H9 (cell line): ENCODE measurements at regions not wholly inside any gene's neighbourhood (a gene's known extent, or its start where the extent isn't known, plus 50 kb on each side); places are given as distances from the start of the nearest gene placed in this dataset.

Source experiments
- DNase-seq: peaks from one replicate; pipeline ENCODE4 v3.0.0-alpha.2; 2017
- H2AFZ ChIP-seq: one replicate; pipeline ENCODE4 v1.6.1; 2013; ENCODE audit warnings: mild to moderate bottlenecking, low read length, control low read depth, moderate library complexity
- H2AK5ac ChIP-seq: 2 replicates; pipeline ENCODE4 v1.6.1; 2013; ENCODE audit warnings: low read length, control low read depth, mixed read lengths; ENCODE audit not compliant: insufficient read length
- H2BK120ac ChIP-seq: one replicate; pipeline ENCODE4 v1.6.1; 2013; ENCODE audit warnings: low read depth, mild to moderate bottlenecking, low read length, control low read depth, inconsistent platforms; ENCODE audit not compliant: poor library complexity, severe bottlenecking
- H2BK12ac ChIP-seq: 2 replicates; pipeline ENCODE4 v1.6.1; 2013; ENCODE audit warnings: low read length, control low read depth, mixed read lengths, low read depth; ENCODE audit not compliant: insufficient read length
- H2BK15ac ChIP-seq: 2 replicates; pipeline ENCODE4 v1.6.1; 2013; ENCODE audit warnings: low read depth, low read length, control low read depth
- H2BK20ac ChIP-seq: one replicate; pipeline ENCODE4 v1.6.1; 2013; ENCODE audit warnings: low read depth, mild to moderate bottlenecking, low read length, control low read depth, inconsistent platforms; ENCODE audit not compliant: poor library complexity, severe bottlenecking
- H2BK5ac ChIP-seq: 2 replicates; pipeline ENCODE4 v1.6.1; 2013; ENCODE audit warnings: low read length, control low read depth, mixed read lengths; ENCODE audit not compliant: insufficient read length
- H3K14ac ChIP-seq: 2 replicates; pipeline ENCODE4 v1.6.1; 2013; ENCODE audit warnings: low read length, control low read depth; ENCODE audit not compliant: insufficient read depth
- H3K18ac ChIP-seq: 2 replicates; pipeline ENCODE4 v1.6.1; 2013; ENCODE audit warnings: low read depth, mild to moderate bottlenecking, mixed read lengths, low read length, control low read depth; ENCODE audit not compliant: insufficient read length
- H3K23ac ChIP-seq: 2 replicates; pipeline ENCODE4 v1.6.1; 2013; ENCODE audit warnings: low read length, control low read depth, mixed read lengths, low read depth; ENCODE audit not compliant: insufficient read length
- H3K23me2 ChIP-seq: 2 replicates; pipeline ENCODE4 v1.6.1; 2013; ENCODE audit warnings: low read depth, mild to moderate bottlenecking, mixed read lengths, low read length, control low read depth; ENCODE audit not compliant: insufficient read length, poor library complexity, severe bottlenecking
- H3K27ac ChIP-seq: 2 replicates; pipeline ENCODE4 v1.5.1; 2013; ENCODE audit warnings: low read length, control low read depth, mixed read lengths, low read depth; ENCODE audit not compliant: insufficient read length
- H3K27me3 ChIP-seq: 2 replicates; pipeline ENCODE4 v1.6.1; 2013; ENCODE audit warnings: low read length, control low read depth, inconsistent platforms; ENCODE audit not compliant: insufficient read depth
- H3K4ac ChIP-seq: 2 replicates; pipeline ENCODE4 v1.6.1; 2013; ENCODE audit warnings: low read depth, mild to moderate bottlenecking, control low read depth, inconsistent platforms, low read length, moderate library complexity
- H3K4me1 ChIP-seq: 2 replicates; pipeline ENCODE4 v1.6.1; 2013; ENCODE audit warnings: low read length, control low read depth, inconsistent platforms; ENCODE audit not compliant: insufficient read depth
- H3K4me2 ChIP-seq: 2 replicates; pipeline ENCODE4 v1.6.1; 2013; ENCODE audit warnings: low read length, control low read depth, mixed read lengths; ENCODE audit not compliant: insufficient read length, insufficient read depth
- H3K56ac ChIP-seq: 2 replicates; pipeline ENCODE4 v1.6.1; 2013; ENCODE audit warnings: low read depth, mild to moderate bottlenecking, mixed read lengths, low read length, control low read depth; ENCODE audit not compliant: insufficient read length
- H3K79me1 ChIP-seq: 2 replicates; pipeline ENCODE4 v1.6.1; 2013; ENCODE audit warnings: low read depth, mild to moderate bottlenecking, moderate library complexity, low read length, control low read depth, inconsistent platforms; ENCODE audit not compliant: insufficient read depth, poor library complexity, severe bottlenecking
- H3K79me2 ChIP-seq: 2 replicates; pipeline ENCODE4 v1.6.1; 2013; ENCODE audit warnings: low read length, control low read depth, inconsistent platforms; ENCODE audit not compliant: insufficient read depth
- H3K9ac ChIP-seq: 2 replicates; pipeline ENCODE4 v1.6.1; 2013; ENCODE audit warnings: low read length, control low read depth, mixed read lengths; ENCODE audit not compliant: insufficient read length; ENCODE audit errors: extremely low read depth
- H3K9me3 ChIP-seq: one replicate; pipeline ENCODE4 v1.6.1; 2013; ENCODE audit warnings: low read depth, low read length, inconsistent platforms; ENCODE audit not compliant: control insufficient read depth
- H3T11ph ChIP-seq: one replicate; pipeline ENCODE4 v1.6.1; 2013; ENCODE audit warnings: mild to moderate bottlenecking, low read length, control low read depth, inconsistent platforms
- H4K20me1 ChIP-seq: one replicate; pipeline ENCODE4 v1.6.1; 2013; ENCODE audit not compliant: control insufficient read depth, insufficient read length, insufficient read depth
- H4K5ac ChIP-seq: 2 replicates; pipeline ENCODE4 v1.6.1; 2013; ENCODE audit warnings: low read depth, mild to moderate bottlenecking, mixed read lengths, low read length, control low read depth; ENCODE audit not compliant: insufficient read length
- H4K8ac ChIP-seq: replicated peaks from 2 replicates; pipeline ENCODE4 v1.6.1; 2013; ENCODE audit warnings: low read length, control low read depth, mixed read lengths, low read depth; ENCODE audit not compliant: insufficient read length
- H4K91ac ChIP-seq: 2 replicates; pipeline ENCODE4 v1.6.1; 2013; ENCODE audit warnings: low read depth, mild to moderate bottlenecking, moderate library complexity, mixed read lengths, low read length, control low read depth; ENCODE audit not compliant: insufficient read length
- H3K27ac Mint-ChIP-seq, 3 experiments: 2 replicates in 2 of 3; 3 replicates in 1 of 3; pipeline ENCODE4 v1.8.0; 2020 to 2021; ENCODE audit warnings: mixed read lengths in 3 of 3, mild to moderate bottlenecking in 1 of 3, moderate library complexity in 1 of 3
- H3K27me3 Mint-ChIP-seq: 2 replicates; pipeline ENCODE4 v1.8.0; 2021; ENCODE audit warnings: low read depth, mild to moderate bottlenecking, moderate library complexity, mixed read lengths
- H3K36me3 Mint-ChIP-seq, 3 experiments: 2 replicates in 2 of 3; 3 replicates in 1 of 3; pipeline ENCODE4 v1.8.0; 2020 to 2021; ENCODE audit warnings: low read depth in 3 of 3, mixed read lengths in 3 of 3; ENCODE audit not compliant: insufficient read depth in 1 of 3
- H3K4me1 Mint-ChIP-seq, 2 experiments: 2 replicates each; pipeline ENCODE4 v1.8.0; 2020; ENCODE audit warnings: mixed read lengths in 2 of 2
- H3K4me3 Mint-ChIP-seq, 2 experiments: 2 replicates in 1 of 2; 3 replicates in 1 of 2; pipeline ENCODE4 v1.8.0; 2020 to 2021; ENCODE audit warnings: mild to moderate bottlenecking in 2 of 2, mixed read lengths in 2 of 2, moderate library complexity in 1 of 2
- H3K9me3 Mint-ChIP-seq, 2 experiments: 2 replicates in 1 of 2; 3 replicates in 1 of 2; pipeline ENCODE4 v1.8.0; 2020; ENCODE audit warnings: mild to moderate bottlenecking in 2 of 2, mixed read lengths in 2 of 2, moderate library complexity in 1 of 2
- CTCF ChIP-seq: fragments of 200-600 bp; sonication (generic); conservative IDR thresholded peaks from 3 replicates; pipeline ENCODE4 v1.8.0; 2021; ENCODE audit warnings: antibody characterized with exemption, mild to moderate bottlenecking

GRCh38 chr21:19700476-19700875 is 1296.9 kb upstream of the TMPRSS15 start:
- no peaks in the 10 kb centered on the region for H3K4me1 ChIP-seq
- no peaks in the 10 kb centered on the region for H3K79me2 ChIP-seq
- no peak overlapping the region for H3K14ac ChIP-seq
- peaks cover 3 to 7% of the 10 kb centered on the region in 2 experiments; a peak in 3 of 4 replicates for H3K4me1 Mint-ChIP-seq
- H3T11ph ChIP-seq = no peak overlapping the region
- H3K27me3 Mint-ChIP-seq = no peaks in the 10 kb centered on the region
- H3K27ac ChIP-seq = no peak overlapping the region
- H2BK5ac ChIP-seq = no peak overlapping the region
- no peak overlapping the region for H3K9ac ChIP-seq
- no peak overlapping the region for H2AFZ ChIP-seq
- H3K9me3 ChIP-seq = no peaks in the 10 kb centered on the region
- no peak overlapping the region for H4K8ac ChIP-seq
- no peak overlapping the region for H2BK15ac ChIP-seq
- H2AK5ac ChIP-seq = no peak overlapping the region
- no peaks in the 10 kb centered on the region for H4K20me1 ChIP-seq
- no peaks in the 10 kb centered on the region for H3K23me2 ChIP-seq
- no peak for DNase-seq
- no peak overlapping the region for H3K23ac ChIP-seq
- H3K9me3 Mint-ChIP-seq = peaks cover 0 to 5% of the 10 kb centered on the region in 2 experiments; a peak in 1 of 5 replicates
- H4K91ac ChIP-seq = no peak overlapping the region
- no peak overlapping the region for H4K5ac ChIP-seq
- H3K4me3 Mint-ChIP-seq = no peak overlapping the region
- no peak overlapping the region for H3K4me2 ChIP-seq
- H3K4ac ChIP-seq = no peak overlapping the region
- TF ChIP-seq CTCF = no peak
- no peaks in the 10 kb centered on the region for H3K27me3 ChIP-seq
- no peak overlapping the region for H2BK20ac ChIP-seq
- no peak overlapping the region for H2BK12ac ChIP-seq
- no peak overlapping the region for H3K56ac ChIP-seq
- H3K36me3 Mint-ChIP-seq = peaks cover 0 to 2% (median 0%) of the 10 kb centered on the region in 3 experiments; a peak in 2 of 7 replicates
- H2BK120ac ChIP-seq = no peak overlapping the region
- no peak overlapping the region for H3K27ac Mint-ChIP-seq
- H3K18ac ChIP-seq = no peak overlapping the region
- no peaks in the 10 kb centered on the region for H3K79me1 ChIP-seq
